ENCODE measurements at regions not wholly inside any gene's neighbourhood (a gene's known extent, or its start where the extent isn't known, plus 50 kb on each side); places are given as distances from the start of the nearest gene placed in this dataset.

- ATAC-seq (no peak), DNase-seq (no peak)
- intact Hi-C loops (cut with DNase I, micrococcal nuclease): no loop called here
- CTCF ChIA-PET: no interaction called here
- no peaks in the 10 kb centered on the region for H3K36me3 Mint-ChIP-seq (ENCODE audit: low read depth)
- H3K27me3 Mint-ChIP-seq: no peaks in the 10 kb centered on the region
- H3K27ac Mint-ChIP-seq: no peak overlapping the region
- POLR2A ChIA-PET: no interaction called here
- H3K4me3 Mint-ChIP-seq: no peak overlapping the region
- H3K9me3 Mint-ChIP-seq (ENCODE audit: low read depth): peaks cover 2% of the 10 kb centered on the region
- no peaks in the 10 kb centered on the region for H3K4me1 Mint-ChIP-seq
Measured at GRCh38 chr5:92887254-92887653, 693.8 kb downstream of the NR2F1-AS1 start.

DNA sequence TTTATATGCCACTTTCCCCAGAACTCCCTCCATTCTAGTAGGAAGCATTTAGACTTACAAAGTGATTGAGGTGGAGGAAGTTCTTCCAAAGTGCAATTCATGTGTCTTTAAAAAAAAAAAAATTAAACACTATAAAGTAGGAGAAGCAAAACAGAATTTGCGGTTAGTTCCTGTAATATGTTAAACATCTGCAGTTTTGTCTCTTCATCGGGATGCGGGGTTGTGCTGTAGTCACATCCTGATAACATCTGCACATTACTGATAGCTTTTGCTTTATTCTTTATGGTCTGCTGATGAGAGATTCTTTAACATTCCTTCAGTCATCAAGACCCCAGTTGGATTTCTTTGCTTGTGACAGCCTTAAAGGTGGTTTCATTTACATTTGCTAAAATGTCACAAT, 694.3 kb downstream of the NR2F1-AS1 start:
- ATAC-seq (no peak), DNase-seq (no peak)
- no peaks in the 10 kb centered on the region for H3K4me1 Mint-ChIP-seq
- H3K9me3 Mint-ChIP-seq (ENCODE audit: low read depth): peaks cover 2% of the 10 kb centered on the region
- intact Hi-C loops (cut with DNase I, micrococcal nuclease): no loop called here
- no peak overlapping the region for H3K4me3 Mint-ChIP-seq
- ChIA-PET POLR2A (no interaction called here), CTCF (no interaction called here)
- H3K27ac Mint-ChIP-seq: no peak overlapping the region
- H3K27me3 Mint-ChIP-seq: no peaks in the 10 kb centered on the region
- H3K36me3 Mint-ChIP-seq (ENCODE audit: low read depth): no peaks in the 10 kb centered on the region

DNA sequence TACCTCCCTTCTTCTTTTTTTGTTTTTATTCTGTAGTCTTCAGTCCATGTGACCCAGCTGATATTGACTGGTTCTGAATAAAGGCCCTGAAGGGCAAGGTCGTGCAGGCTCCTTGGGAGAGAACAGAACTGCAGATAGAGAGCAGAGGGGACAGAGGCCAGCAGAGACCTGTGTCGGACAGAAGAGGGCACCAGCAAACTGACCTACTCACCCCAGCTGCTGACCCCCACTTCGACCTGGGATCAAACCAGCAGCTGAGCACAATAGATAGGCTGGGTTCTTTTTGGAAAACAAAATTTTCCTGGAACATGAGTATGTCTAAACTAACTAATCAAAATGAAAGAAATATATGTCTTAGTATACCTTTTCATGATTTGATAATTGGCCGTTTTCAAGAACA, 695.1 kb downstream of the NR2F1-AS1 start:
- ChIA-PET POLR2A (no interaction called here), CTCF (no interaction called here)
- intact Hi-C loops (cut with DNase I, micrococcal nuclease): no loop called here
- Mint-ChIP-seq H3K36me3 (ENCODE audit: low read depth) (no peaks in the 10 kb centered on the region), H3K27ac (no peak overlapping the region), H3K27me3 (no peaks in the 10 kb centered on the region), H3K4me3 (no peak overlapping the region), H3K9me3 (ENCODE audit: low read depth) (peaks cover 2% of the 10 kb centered on the region), H3K4me1 (no peaks in the 10 kb centered on the region)
- DNase-seq (no peak), ATAC-seq (no peak)

GRCh38 chr5:92884469-92884868, 696.5 kb downstream of the NR2F1-AS1 start:
- Mint-ChIP-seq H3K4me3 (no peak overlapping the region), H3K9me3 (ENCODE audit: low read depth) (peaks cover 2% of the 10 kb centered on the region), H3K27me3 (no peaks in the 10 kb centered on the region), H3K4me1 (no peaks in the 10 kb centered on the region), H3K36me3 (ENCODE audit: low read depth) (no peaks in the 10 kb centered on the region), H3K27ac (no peak overlapping the region)
- no peak for DNase-seq
- ATAC-seq: no peak
- POLR2A ChIA-PET: no interaction called here
- CTCF ChIA-PET: no interaction called here
- intact Hi-C loops (cut with DNase I, micrococcal nuclease): no loop called here

- Mint-ChIP-seq H3K27ac (no peak overlapping the region), H3K9me3 (ENCODE audit: low read depth) (peaks cover 10% of the 10 kb centered on the region), H3K4me3 (no peak overlapping the region), H3K4me1 (no peaks in the 10 kb centered on the region), H3K27me3 (no peaks in the 10 kb centered on the region), H3K36me3 (ENCODE audit: low read depth) (no peaks in the 10 kb centered on the region)
- intact Hi-C loops (cut with DNase I, micrococcal nuclease): no loop called here
- DNase-seq: no peak
- ChIA-PET CTCF (no interaction called here), POLR2A (no interaction called here)
- ATAC-seq: no peak
Measured at GRCh38 chr5:92879806-92880543, 701.0 kb downstream of the NR2F1-AS1 start.

DNA sequence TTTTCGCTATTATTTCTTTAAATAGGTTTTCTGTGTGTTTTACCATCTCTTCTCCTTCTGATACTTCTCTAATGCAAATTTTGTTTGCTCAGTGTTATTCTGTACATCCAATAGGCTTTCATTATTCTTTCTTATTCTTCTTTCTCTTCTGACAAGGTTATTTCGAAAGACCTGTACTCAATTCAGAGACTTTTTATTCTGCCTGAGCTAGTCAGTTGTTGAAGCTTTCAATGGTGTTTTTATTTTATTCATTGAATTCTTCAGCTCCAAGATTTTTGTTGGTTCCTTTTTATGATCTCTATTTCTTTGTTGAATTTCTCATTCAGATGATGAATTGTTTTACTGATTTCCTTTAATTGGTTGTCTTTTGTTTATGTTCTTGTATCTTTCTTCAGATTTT, 706.2 kb downstream of the NR2F1-AS1 start:
- Mint-ChIP-seq H3K27me3 (no peaks in the 10 kb centered on the region), H3K36me3 (ENCODE audit: low read depth) (no peaks in the 10 kb centered on the region), H3K27ac (no peak overlapping the region), H3K4me3 (no peak overlapping the region), H3K4me1 (no peaks in the 10 kb centered on the region), H3K9me3 (ENCODE audit: low read depth) (peaks cover 25% of the 10 kb centered on the region)
- ATAC-seq (no peak), DNase-seq (no peak)
- ChIA-PET POLR2A (no interaction called here), CTCF (no interaction called here)
- intact Hi-C loops (cut with DNase I, micrococcal nuclease): no loop called here

- ATAC-seq (no peak), DNase-seq (no peak)
- no peak overlapping the region for H3K27ac Mint-ChIP-seq
- intact Hi-C loops (cut with DNase I, micrococcal nuclease): no loop called here
- no peaks in the 10 kb centered on the region for H3K27me3 Mint-ChIP-seq
- no peak overlapping the region for H3K4me3 Mint-ChIP-seq
- peaks cover 14% of the 10 kb centered on the region for H3K9me3 Mint-ChIP-seq (ENCODE audit: low read depth)
- H3K4me1 Mint-ChIP-seq: no peaks in the 10 kb centered on the region
- H3K36me3 Mint-ChIP-seq (ENCODE audit: low read depth): no peaks in the 10 kb centered on the region
- POLR2A ChIA-PET: no interaction called here
- CTCF ChIA-PET: interaction anchor here (0.7 kb wide), 1 partner anchor 10 kb away, joined by 5 read pairs; no protein-coding TSS in a partner anchor
Measured at GRCh38 chr5:92868442-92868841, 712.6 kb downstream of the NR2F1-AS1 start.

DNA sequence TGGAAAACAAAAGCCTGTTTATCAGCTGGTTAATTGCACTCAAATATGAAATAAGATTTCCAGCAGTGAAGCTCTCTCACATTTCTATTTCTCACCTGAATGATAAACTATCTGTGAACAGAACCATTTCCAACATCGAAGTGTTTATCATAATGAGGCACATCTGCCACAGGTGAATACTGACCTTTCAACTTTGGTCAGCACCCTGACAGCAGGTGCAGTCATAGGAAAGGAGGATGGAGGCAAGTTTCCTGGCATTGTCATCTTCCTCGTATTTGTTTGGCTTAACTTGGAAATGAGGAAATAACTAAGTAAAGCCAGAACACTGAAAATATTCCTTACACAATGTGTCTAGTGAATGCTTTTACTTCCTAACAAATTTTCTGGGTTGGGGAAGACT, 716.4 kb downstream of the NR2F1-AS1 start:
- Mint-ChIP-seq H3K27ac (no peak overlapping the region), H3K27me3 (no peaks in the 10 kb centered on the region), H3K4me3 (no peak overlapping the region), H3K9me3 (ENCODE audit: low read depth) (peaks cover 3% of the 10 kb centered on the region), H3K4me1 (no peaks in the 10 kb centered on the region), H3K36me3 (ENCODE audit: low read depth) (no peaks in the 10 kb centered on the region)
- ATAC-seq: no peak
- DNase-seq: no peak
- ChIA-PET CTCF (no interaction called here), POLR2A (no interaction called here)
- intact Hi-C loops (cut with DNase I, micrococcal nuclease): no loop called here

DNA sequence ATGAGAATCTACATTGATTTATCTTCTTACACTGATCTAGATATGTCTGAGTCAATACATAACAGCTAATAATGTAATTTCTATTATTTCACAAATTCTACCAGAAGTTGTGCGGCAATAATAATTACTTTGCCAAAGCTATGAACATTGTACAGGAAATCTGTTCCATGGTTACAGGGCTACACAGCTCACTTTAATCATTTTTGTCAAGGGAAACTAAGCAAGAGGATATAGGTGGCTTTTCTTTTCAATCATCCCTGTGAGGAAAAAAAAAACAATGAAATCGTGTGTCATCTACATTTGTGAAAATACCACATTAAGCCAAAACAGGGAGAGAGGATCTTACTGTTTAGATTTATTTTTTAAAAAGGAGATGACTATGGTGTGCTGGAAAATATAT, 717.4 kb downstream of the NR2F1-AS1 start:
- Mint-ChIP-seq H3K4me1 (no peaks in the 10 kb centered on the region), H3K27ac (no peak overlapping the region), H3K9me3 (ENCODE audit: low read depth) (peaks cover 3% of the 10 kb centered on the region), H3K4me3 (no peak overlapping the region), H3K27me3 (no peaks in the 10 kb centered on the region), H3K36me3 (ENCODE audit: low read depth) (no peaks in the 10 kb centered on the region)
- POLR2A ChIA-PET: no interaction called here
- ATAC-seq: no peak
- DNase-seq: no peak
- intact Hi-C loops (cut with DNase I, micrococcal nuclease): no loop called here
- CTCF ChIA-PET: no interaction called here

- Mint-ChIP-seq H3K27me3 (no peaks in the 10 kb centered on the region), H3K9me3 (ENCODE audit: low read depth) (peaks cover 3% of the 10 kb centered on the region), H3K4me3 (no peak overlapping the region), H3K36me3 (ENCODE audit: low read depth) (no peaks in the 10 kb centered on the region), H3K4me1 (no peaks in the 10 kb centered on the region), H3K27ac (no peak overlapping the region)
- DNase-seq (no peak), ATAC-seq (no peak)
- intact Hi-C loops (cut with DNase I, micrococcal nuclease): no loop called here
- CTCF ChIA-PET: no interaction called here
- POLR2A ChIA-PET: no interaction called here
Measured at GRCh38 chr5:92861531-92862285, 719.3 kb downstream of the NR2F1-AS1 start.

- no peaks in the 10 kb centered on the region for H3K27me3 Mint-ChIP-seq
- no peaks in the 10 kb centered on the region for H3K4me1 Mint-ChIP-seq
- intact Hi-C loops (cut with DNase I, micrococcal nuclease): no loop called here
- H3K36me3 Mint-ChIP-seq (ENCODE audit: low read depth): no peaks in the 10 kb centered on the region
- POLR2A ChIA-PET: no interaction called here
- no peak overlapping the region for H3K4me3 Mint-ChIP-seq
- no peaks in the 10 kb centered on the region for H3K9me3 Mint-ChIP-seq (ENCODE audit: low read depth)
- CTCF ChIA-PET: interaction anchor here (0.9 kb wide), 1 partner anchor 29 kb away, joined by 3 read pairs; no protein-coding TSS in a partner anchor
- DNase-seq (no peak), ATAC-seq (no peak)
- no peak overlapping the region for H3K27ac Mint-ChIP-seq
Measured at GRCh38 chr5:92860061-92860460, 721.0 kb downstream of the NR2F1-AS1 start.

- Mint-ChIP-seq H3K4me3 (no peak overlapping the region), H3K9me3 (ENCODE audit: low read depth) (peaks cover 2% of the 10 kb centered on the region)
- no peak for ATAC-seq
Measured at GRCh38 chr5:92852219-92852618, 728.8 kb downstream of the NR2F1-AS1 start.

More at GRCh38 chr5:92852219-92852618, 728.8 kb downstream of the NR2F1-AS1 start:
- intact Hi-C loops (cut with DNase I, micrococcal nuclease): no loop called here
- no peak for DNase-seq
- H3K4me1 Mint-ChIP-seq: no peaks in the 10 kb centered on the region
- no peaks in the 10 kb centered on the region for H3K27me3 Mint-ChIP-seq
- ChIA-PET POLR2A (no interaction called here), CTCF (no interaction called here)
- no peaks in the 10 kb centered on the region for H3K36me3 Mint-ChIP-seq (ENCODE audit: low read depth)
- H3K27ac Mint-ChIP-seq: no peak overlapping the region

All from activated CD4-positive, alpha-beta T cell treated with anti-CD3 and anti-CD28 coated beads for 36 hours (primary cell).